22Rv1 (cell line): ENCODE measurements at regions not wholly inside any gene's neighbourhood (a gene's known extent, or its start where the extent isn't known, plus 50 kb on each side); places are given as distances from the start of the nearest gene placed in this dataset.

ENCODE experiments used
- CTCF ChIP-seq: fragments of 450-650 bp; IDR thresholded peaks from 2 replicates; pipeline ENCODE4 v1.5.1; 2017; ENCODE audit warnings: mild to moderate bottlenecking
- ZFX ChIP-seq: fragments of 450-650 bp; IDR thresholded peaks from 2 replicates; pipeline ENCODE4 v1.6.1; 2017; ENCODE audit warnings: antibody characterized with exemption, borderline replicate concordance

GRCh38 chr18:22047485-22047884, 121.9 kb upstream of the GATA6 start:
- TF ChIP-seq CTCF = no peak
- TF ChIP-seq ZFX = no peak
